GM18861 (cell line): ENCODE measurements at regions not wholly inside any gene's neighbourhood (a gene's known extent, or its start where the extent isn't known, plus 50 kb on each side); places are given as distances from the start of the nearest gene placed in this dataset.

ENCODE experiments used
- ATAC-seq: cut with Tn5 transposase; IDR thresholded peaks from one replicate; pipeline ENCODE4 v1.9.1; 2021; ENCODE audit not compliant: unreplicated experiment

DNA sequence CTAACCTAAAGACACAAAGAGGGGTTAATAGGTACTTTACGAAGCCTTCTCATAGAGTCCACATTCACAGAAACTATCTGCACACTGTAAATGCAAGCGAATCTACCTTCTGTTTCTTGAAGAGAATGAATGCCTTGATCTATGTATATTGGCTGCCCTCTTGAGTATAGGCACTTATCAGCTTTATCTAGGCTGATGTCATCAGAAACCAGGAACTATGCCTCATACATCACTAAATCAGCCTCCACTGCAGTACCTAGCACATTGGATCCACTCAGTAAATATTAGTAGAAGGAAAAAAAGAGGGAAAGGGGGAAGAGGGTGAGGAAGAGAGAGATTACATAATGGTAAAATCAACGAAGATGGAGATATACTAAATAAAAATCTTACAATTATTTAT, 477.1 kb downstream of the CAAP1 start:
- ATAC-seq, result no peak

DNA sequence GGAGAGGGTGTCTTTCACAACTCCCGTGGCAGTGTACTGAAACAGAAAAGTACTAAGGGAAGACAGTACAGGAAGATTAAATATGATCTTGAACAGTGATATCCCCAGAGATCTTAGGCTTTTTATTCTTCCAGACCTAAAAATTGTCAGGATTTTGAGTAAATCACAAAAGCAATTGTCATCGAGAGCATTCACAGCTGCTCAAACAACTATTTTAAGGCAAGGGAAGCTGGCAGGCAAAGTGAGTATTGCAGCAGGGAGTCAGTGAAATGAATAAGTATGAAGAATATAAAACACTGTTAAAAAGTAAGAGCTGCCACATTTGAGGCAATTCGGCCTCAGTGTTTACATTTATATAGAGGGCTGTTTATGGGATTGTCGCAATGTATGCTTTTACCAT, 479.0 kb downstream of the CAAP1 start:
- ATAC-seq, result no peak

- no peak for ATAC-seq
These were observed 480.2 kb downstream of the CAAP1 start for GRCh38 chr9:26412446-26412845.

GRCh38 chr9:26406676-26407075, 485.9 kb downstream of the CAAP1 start:
- no peak for ATAC-seq

- no peak for ATAC-seq
These were observed 493.0 kb downstream of the CAAP1 start for GRCh38 chr9:26399556-26399955.

- no peak for ATAC-seq
These were observed 498.6 kb downstream of the CAAP1 start for GRCh38 chr9:26394025-26394424.

GRCh38 chr9:26392639-26393038, 500.0 kb downstream of the CAAP1 start:
- ATAC-seq, result no peak

- no peak for ATAC-seq
These were observed 501.6 kb downstream of the CAAP1 start for GRCh38 chr9:26391036-26391435.

DNA sequence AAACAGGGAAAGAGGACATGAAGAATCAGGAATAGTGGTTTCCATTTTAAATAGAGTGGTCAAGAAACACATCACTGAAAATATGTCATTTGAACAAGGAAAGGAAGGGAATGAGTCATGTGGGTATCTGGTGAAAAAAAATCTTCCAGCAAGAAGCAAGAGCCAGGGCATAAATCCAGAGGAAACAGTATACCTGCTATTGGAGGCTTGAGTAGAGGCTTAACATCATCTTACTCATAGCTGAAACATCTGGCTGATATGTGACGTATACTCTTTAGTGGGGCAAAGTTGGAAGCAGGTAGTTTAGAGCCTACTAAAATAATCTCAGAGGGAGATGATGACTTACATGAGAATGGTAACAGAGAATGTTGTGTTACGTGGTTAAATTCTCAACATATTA, 517.2 kb downstream of the CAAP1 start:
- no peak for ATAC-seq

DNA sequence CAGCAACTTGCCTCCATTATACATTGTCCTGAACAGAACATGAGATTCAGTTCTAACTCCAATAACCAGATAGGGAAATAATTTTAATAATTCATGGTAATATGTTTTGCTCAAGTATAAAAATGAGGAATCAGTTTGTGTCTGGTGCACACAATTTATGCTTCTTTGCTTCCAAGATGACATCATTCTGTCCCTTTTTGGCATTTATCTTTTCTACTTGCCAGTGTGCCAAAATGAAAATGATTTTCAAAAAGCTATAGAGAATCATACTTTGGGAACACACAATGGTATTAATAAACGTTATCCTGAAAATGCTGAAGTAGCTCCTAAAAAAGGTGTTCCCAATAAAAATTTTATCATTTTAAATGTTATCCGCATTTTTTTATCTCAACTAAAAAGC, 519.0 kb downstream of the CAAP1 start:
- ATAC-seq, result no peak

GRCh38 chr9:26371236-26371635, 521.4 kb downstream of the CAAP1 start:
- no peak for ATAC-seq

DNA sequence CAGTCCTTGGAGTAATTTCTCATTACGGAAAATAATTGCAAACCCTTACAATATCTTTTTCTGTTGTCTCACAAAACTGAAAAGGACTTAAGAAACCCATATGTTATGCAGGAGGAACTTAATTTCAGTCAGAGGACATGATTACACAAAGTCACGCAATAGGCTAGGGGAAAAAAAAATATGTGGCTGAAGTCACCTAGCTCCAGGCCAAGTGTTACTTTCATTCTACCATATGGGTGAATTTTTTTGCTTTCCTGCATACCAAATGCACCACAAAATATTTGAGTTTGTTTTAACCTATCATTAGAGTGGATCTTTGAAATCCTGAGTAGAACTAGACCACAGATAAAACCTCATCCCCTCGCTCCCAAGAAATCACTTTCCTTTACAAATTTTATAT, 523.5 kb downstream of the CAAP1 start:
- ATAC-seq, result no peak

GRCh38 chr9:26368241-26368640, 524.4 kb downstream of the CAAP1 start:
- no peak for ATAC-seq

GRCh38 chr9:26361010-26361409, 531.6 kb downstream of the CAAP1 start:
- no peak for ATAC-seq

DNA sequence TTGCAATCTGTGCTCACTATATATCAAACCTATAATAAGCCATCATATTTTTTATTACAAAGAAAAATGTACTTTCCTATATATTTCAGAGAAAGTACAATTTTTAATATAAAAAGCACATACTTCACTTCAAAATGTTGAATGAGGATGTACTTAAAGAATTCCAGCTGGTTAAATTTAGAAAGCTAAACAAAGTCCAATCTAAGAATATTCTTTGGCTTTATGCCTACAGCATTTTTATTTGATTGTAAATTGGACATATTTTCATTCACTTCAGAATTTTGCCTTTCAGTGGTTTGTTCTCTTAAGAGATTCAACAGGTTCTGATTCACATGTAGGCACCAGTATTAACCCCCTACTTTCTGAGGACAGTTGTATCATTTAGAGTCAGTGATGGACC, 533.8 kb downstream of the CAAP1 start:
- no peak for ATAC-seq

DNA sequence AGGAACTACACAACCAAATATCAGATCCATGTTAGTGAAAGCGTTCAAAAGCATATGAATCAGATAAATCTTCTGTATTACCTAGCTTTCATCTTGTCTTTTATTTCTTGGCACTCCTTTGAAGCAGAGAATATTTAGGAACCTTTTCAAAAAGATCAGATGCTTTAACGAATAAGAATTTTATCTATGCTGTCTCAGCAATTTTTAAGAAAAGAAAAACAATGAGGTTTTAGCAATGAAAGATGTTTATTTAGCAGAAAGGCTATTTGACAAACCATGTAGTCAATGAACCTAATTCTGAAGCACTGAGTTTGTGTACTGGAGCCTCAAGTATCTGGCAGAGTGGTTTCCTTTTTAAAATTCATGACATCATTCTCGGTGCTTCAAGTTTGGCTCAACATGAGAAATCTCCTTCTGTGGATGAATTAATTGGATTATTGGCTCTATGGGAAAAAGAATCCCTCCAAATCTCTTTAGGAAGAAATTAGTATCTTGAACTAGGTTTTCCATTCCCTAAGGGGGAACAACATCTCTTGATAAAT, 534.7 kb downstream of the CAAP1 start:
- no peak for ATAC-seq

- no peak for ATAC-seq
These were observed 536.1 kb downstream of the CAAP1 start for GRCh38 chr9:26356491-26356890.

DNA sequence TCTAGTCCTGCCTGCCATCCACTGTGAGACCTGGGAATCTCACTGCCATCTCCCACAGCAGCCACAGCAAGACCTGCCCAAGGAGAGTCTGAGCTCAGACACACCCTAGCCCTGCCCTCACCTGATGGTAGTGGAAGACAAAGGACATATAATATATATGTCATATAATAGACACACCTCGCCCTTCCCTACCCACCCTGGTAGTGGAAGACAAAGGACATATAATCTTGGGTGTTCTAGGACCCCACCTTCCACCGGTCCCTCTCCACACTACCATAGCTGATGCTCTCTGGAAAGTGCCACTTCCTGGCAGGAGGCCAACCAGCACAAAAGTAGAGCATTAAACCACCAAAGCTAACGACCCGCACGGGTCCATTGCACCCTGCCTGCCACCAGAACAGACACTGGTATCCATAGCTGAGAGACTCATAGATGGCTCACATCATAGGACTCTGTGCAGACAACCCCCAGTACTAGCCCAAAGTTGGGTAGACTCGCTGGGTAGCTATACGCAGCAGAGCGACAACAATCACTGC, 545.6 kb downstream of the CAAP1 start:
- ATAC-seq, result no peak

DNA sequence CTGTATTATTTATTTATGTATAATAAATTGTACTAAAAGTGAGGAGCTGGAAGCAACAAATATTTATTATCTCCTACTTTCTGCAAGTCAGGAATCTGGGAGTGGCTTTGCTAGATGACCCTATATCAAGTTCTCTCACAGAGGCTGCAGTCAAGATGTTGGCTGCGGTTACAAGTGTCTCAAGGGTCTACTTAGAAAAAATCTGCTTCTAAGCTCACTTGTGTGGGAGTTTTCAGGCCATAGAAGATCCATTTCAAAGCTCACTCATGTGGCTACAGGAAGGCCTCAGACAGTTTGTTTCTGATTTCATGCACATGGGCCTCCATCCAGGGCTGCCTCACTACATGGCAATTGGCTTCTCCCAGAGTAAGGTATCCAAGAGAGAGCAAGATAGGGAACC, 551.1 kb downstream of the CAAP1 start:
- no peak for ATAC-seq

DNA sequence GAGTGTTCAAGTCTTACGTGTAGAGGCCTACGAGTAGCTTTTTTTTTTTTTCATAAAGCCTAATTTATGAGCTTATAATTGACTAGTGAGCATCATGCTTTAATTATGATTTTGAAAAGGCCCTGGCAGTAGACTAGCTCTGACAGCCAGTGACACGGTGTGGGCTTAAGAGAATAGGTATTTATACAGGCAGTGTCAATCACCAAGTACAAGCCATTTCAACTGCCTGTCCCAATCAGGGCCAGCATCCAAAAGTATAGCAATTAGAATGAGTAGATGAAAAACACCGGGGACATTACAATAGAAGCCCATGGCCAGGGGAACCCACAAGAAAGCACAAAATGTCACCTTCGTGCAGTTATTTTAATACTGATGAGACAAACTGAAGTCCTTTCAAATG, 552.8 kb downstream of the CAAP1 start:
- no peak for ATAC-seq

DNA sequence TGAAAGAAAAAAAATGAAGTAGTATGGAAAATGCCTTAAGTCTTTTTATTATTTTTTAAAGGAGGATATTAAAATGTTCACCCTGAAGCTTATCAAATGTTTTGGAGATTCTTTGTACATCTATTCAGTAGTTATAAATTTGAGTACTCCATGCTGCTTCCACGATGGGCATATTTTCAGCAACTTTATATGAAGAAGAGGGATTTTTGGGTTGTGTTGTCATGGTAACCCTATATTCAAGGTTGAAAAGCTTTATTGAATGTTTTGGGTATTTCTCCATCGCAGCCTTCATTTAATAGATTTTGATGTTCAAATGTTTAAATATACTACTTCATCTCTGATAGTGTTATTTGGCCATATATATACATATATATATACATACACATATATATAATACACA, 557.5 kb downstream of the CAAP1 start:
- ATAC-seq, result no peak

- no peak for ATAC-seq
These were observed 557.9 kb downstream of the CAAP1 start for GRCh38 chr9:26334706-26335105.

GRCh38 chr9:26331223-26331622, 561.4 kb downstream of the CAAP1 start:
- ATAC-seq, result no peak

- no peak for ATAC-seq
These were observed 562.6 kb downstream of the CAAP1 start for GRCh38 chr9:26329974-26330373.
